ENCODE measurements at regions not wholly inside any gene's neighbourhood (a gene's known extent, or its start where the extent isn't known, plus 50 kb on each side); places are given as distances from the start of the nearest gene placed in this dataset.

GRCh38 chr11:109096266-109096665 lies 325.7 kb upstream of the C11orf87 start:
- no peak for TF ChIP-seq EP300 (IDR thresholded peaks at IDR 0.05)
- no peak for TF ChIP-seq CTCF (IDR thresholded peaks at IDR 0.05)
- no peak for TF ChIP-seq POLR2A (IDR thresholded peaks at IDR 0.05)

Measured in gastroesophageal sphincter (tissue), 3 donors.